GM12878 (cell line): ENCODE measurements at regions not wholly inside any gene's neighbourhood (a gene's known extent, or its start where the extent isn't known, plus 50 kb on each side); places are given as distances from the start of the nearest gene placed in this dataset.

Source experiments
- ATAC-seq: fragments of 200-7000 bp; cut with Tn5 transposase; 3 replicates; pipeline ENCODE4 v1.9.1; 2020; ENCODE audit warnings: mild to moderate bottlenecking, moderate library complexity
- BruUV-seq: library from RNA; stranded (reverse); fragments of 400-500 nt; replicated peaks from 2 replicates; lab custom pipeline; 2021; lab: Mats Ljungman, UMichigan
- CTCF ChIA-PET: fragments of 300-600 bp; sonication (Branson Sonifier 250); formaldehyde crosslinking; extraction: SDS; loops from one replicate; lab custom pipeline; 2021; ENCODE audit warnings: inconsistent platforms; lab: Yijun Ruan, JAX
- POLR2A ChIA-PET: fragments of 350-600 bp; formaldehyde crosslinking; extraction: SDS; loops from one replicate; lab custom pipeline; 2021; ENCODE audit warnings: inconsistent platforms; lab: Charles Lee
- RAD21 ChIA-PET: fragments of 300-600 bp; sonication (Branson Sonifier 250); formaldehyde crosslinking; loops from one replicate; lab custom pipeline; 2023; ENCODE audit warnings: antibody characterized with exemption; ENCODE audit not compliant: unreplicated experiment; lab: Charles Lee
- SMC1A ChIA-PET: fragments of 300-600 bp; sonication (Branson Sonifier 250); formaldehyde crosslinking; loops from one replicate; lab custom pipeline; 2023; ENCODE audit not compliant: unreplicated experiment, uncharacterized antibody; lab: Charles Lee
- DNase-seq: peaks from one replicate; pipeline ENCODE4 v3.0.0-alpha.2; 2011; ENCODE audit warnings: low read depth, low spot score
- FAIRE-seq: peaks from 3 replicates; lab custom pipeline; 2011; peaks lifted over from hg19 to GRCh38; lab: Jason Lieb, UNC
- H2AFZ ChIP-seq: 2 replicates; pipeline ENCODE4 v1.6.0; 2011; ENCODE audit warnings: low read depth, low read length, control low read depth; ENCODE audit not compliant: control insufficient read depth
- H3K27ac ChIP-seq: 2 replicates; pipeline ENCODE4 v1.5.1; 2011; ENCODE audit warnings: control low read depth; ENCODE audit not compliant: control insufficient read depth, insufficient read depth
- H3K27me3 ChIP-seq, 2 experiments: replicated peaks in 1 of 2; 2 replicates each; pipeline versions ENCODE4 v1.6.0 to v1.6.1; 2011; ENCODE audit warnings: low read length in 1 of 2; ENCODE audit not compliant: control insufficient read depth in 2 of 2, insufficient read depth in 2 of 2
- H3K36me3 ChIP-seq, 2 experiments: 2 replicates each; pipeline ENCODE4 v1.5.1; 2011; ENCODE audit warnings: low read length in 1 of 2; ENCODE audit not compliant: control insufficient read depth in 2 of 2, insufficient read depth in 2 of 2
- H3K4me1 ChIP-seq: 2 replicates; pipeline ENCODE4 v1.6.1; 2011; ENCODE audit warnings: mild to moderate bottlenecking, low read length, moderate library complexity, mixed read lengths; ENCODE audit not compliant: control insufficient read depth, insufficient read depth
- H3K4me2 ChIP-seq: 2 replicates; pipeline ENCODE4 v1.6.0; 2011; ENCODE audit warnings: control low read depth; ENCODE audit not compliant: control insufficient read depth, insufficient read depth
- H3K4me3 ChIP-seq: fragments of 200-600 bp; sonication (generic); 2 replicates; pipeline ENCODE4 v1.5.1; 2016
- H3K79me2 ChIP-seq: 2 replicates; pipeline ENCODE4 v1.6.0; 2011; ENCODE audit warnings: low read length; ENCODE audit not compliant: control insufficient read depth, insufficient read depth
- H3K9ac ChIP-seq: 2 replicates; pipeline ENCODE4 v1.8.0; 2011; ENCODE audit warnings: low read length, control low read depth, mixed read lengths; ENCODE audit not compliant: control insufficient read depth, insufficient read depth
- H3K9me3 ChIP-seq: replicated peaks from 3 replicates; pipeline ENCODE4 v1.5.1; 2011; ENCODE audit warnings: mild to moderate bottlenecking, low read length; ENCODE audit not compliant: control insufficient read depth, insufficient read depth
- H4K20me1 ChIP-seq: 2 replicates; pipeline ENCODE4 v1.6.0; 2011; ENCODE audit not compliant: control insufficient read depth, insufficient read depth
- BHLHE40 ChIP-seq, 2 experiments: fragments of 450-650 bp in 1 of 2; IDR thresholded peaks; 2 replicates each; pipeline ENCODE4 v1.6.1; 2011 to 2017; ENCODE audit warnings: low read depth in 2 of 2, borderline replicate concordance in 1 of 2, improper control_type of control experiment in 1 of 2, low read length in 1 of 2, mild to moderate bottlenecking in 1 of 2
- CBX3 ChIP-seq: fragments of 200-600 bp; sonication (generic); IDR thresholded peaks from 2 replicates; pipeline ENCODE4 v1.6.1; 2016; ENCODE audit warnings: low read depth, borderline replicate concordance
- CHD4 ChIP-seq: fragments of 200-600 bp; sonication (generic); IDR thresholded peaks from 2 replicates; pipeline ENCODE4 v1.6.1; 2016; ENCODE audit warnings: mild to moderate bottlenecking
- ETV6 ChIP-seq, 2 experiments: fragments of 450-650 bp in 1 of 2; IDR thresholded peaks in 1 of 2; conservative IDR thresholded peaks in 1 of 2; 2 replicates each; pipeline ENCODE4 v1.6.1; 2014; ENCODE audit warnings: antibody characterized with exemption in 1 of 2, borderline replicate concordance in 1 of 2, low read depth in 1 of 2, mild to moderate bottlenecking in 1 of 2, moderate library complexity in 1 of 2
- FOXK2 ChIP-seq: fragments of 450-650 bp; IDR thresholded peaks from 2 replicates; pipeline ENCODE4 v1.6.1; 2017; ENCODE audit warnings: mild to moderate bottlenecking, moderate library complexity
- FOXM1 ChIP-seq: IDR thresholded peaks from 2 replicates; pipeline ENCODE4 v1.6.1; 2012; ENCODE audit warnings: low read depth, mild to moderate bottlenecking, inconsistent platforms, low read length, moderate library complexity
- HDAC6 ChIP-seq: fragments of 200-600 bp; sonication (generic); IDR thresholded peaks from one replicate; pipeline ENCODE4 v1.8.0; 2017; ENCODE audit warnings: antibody characterized with exemption; ENCODE audit not compliant: unreplicated experiment
- NFIC ChIP-seq: IDR thresholded peaks from 2 replicates; pipeline ENCODE4 v1.6.1; 2012; ENCODE audit warnings: low read depth, mild to moderate bottlenecking, inconsistent platforms, low read length, moderate library complexity
- NFYA ChIP-seq: IDR thresholded peaks from 2 replicates; pipeline ENCODE4 v1.6.1; 2011; ENCODE audit warnings: low read depth, mild to moderate bottlenecking, low read length, improper control_type of control experiment, borderline replicate concordance
- PAX5 ChIP-seq: IDR thresholded peaks from 2 replicates; pipeline ENCODE4 v1.6.1; 2011; ENCODE audit warnings: low read depth, low read length, borderline replicate concordance
- RB1 ChIP-seq: fragments of 450-650 bp; formaldehyde crosslinking; IDR thresholded peaks from 2 replicates; pipeline ENCODE4 v1.6.1; 2017; ENCODE audit warnings: mild to moderate bottlenecking, borderline replicate concordance
- SP1 ChIP-seq: IDR thresholded peaks from one replicate; pipeline ENCODE4 v1.6.1; 2011; ENCODE audit warnings: low read depth, low read length
- TCF3 ChIP-seq: IDR thresholded peaks from 2 replicates; pipeline ENCODE4 v1.6.1; 2012; ENCODE audit warnings: low read depth, mild to moderate bottlenecking, low read length, borderline replicate concordance; ENCODE audit not compliant: insufficient read depth
- WRNIP1 ChIP-seq: IDR thresholded peaks from 2 replicates; pipeline ENCODE4 v1.6.1; 2011; ENCODE audit warnings: low read depth, low read length, improper control_type of control experiment, borderline replicate concordance
- ZNF384 ChIP-seq: IDR thresholded peaks from 2 replicates; pipeline ENCODE4 v1.6.1; 2012; ENCODE audit warnings: low read depth, mild to moderate bottlenecking, low read length, improper control_type of control experiment, borderline replicate concordance
- WGBS: methylation state at CpG from one replicate; pipeline ENCODE4 v1.1.6; 2016; ENCODE audit warnings: low lambda C conversion rate; ENCODE audit not compliant: insufficient replicate concordance, insufficient coverage; ENCODE audit errors: missing lambda C conversion rate; 5-methylcytosine and 5-hydroxymethylcytosine counted together
- in situ Hi-C: fragments of 300-500 bp; cut with MboI; formaldehyde crosslinking; loops from 9 replicates; pipeline ENCODE4 v1.14.3; 2018; ENCODE audit warnings: mixed read lengths
- intact Hi-C: fragments of 100-400 bp; cut with micrococcal nuclease; formaldehyde crosslinking; loops from one replicate; pipeline ENCODE4 v1.14.2; 2022; ENCODE audit not compliant: unreplicated experiment
- TF ChIP-seq, protein P1 (sequence below): IDR thresholded peaks from 2 replicates; pipeline ENCODE4 v1.6.1; 2012; ENCODE audit warnings: low read depth, low read length, improper control_type of control experiment
- TF ChIP-seq, protein P2 (sequence below): IDR thresholded peaks from 2 replicates; pipeline ENCODE4 v1.6.1; 2011; ENCODE audit warnings: mild to moderate bottlenecking, low read depth, low read length, moderate library complexity; ENCODE audit not compliant: insufficient replicate concordance
- TF ChIP-seq, protein P3 (sequence below): fragments of 450-650 bp; IDR thresholded peaks from 2 replicates; pipeline ENCODE4 v1.6.1; 2017; ENCODE audit warnings: mild to moderate bottlenecking, low read depth, inconsistent platforms; ENCODE audit not compliant: poor library complexity, severe bottlenecking
- TF ChIP-seq, protein P4 (sequence below): fragments of 450-650 bp; IDR thresholded peaks from 2 replicates; pipeline ENCODE4 v1.6.1; 2016; ENCODE audit warnings: mild to moderate bottlenecking

DNA sequence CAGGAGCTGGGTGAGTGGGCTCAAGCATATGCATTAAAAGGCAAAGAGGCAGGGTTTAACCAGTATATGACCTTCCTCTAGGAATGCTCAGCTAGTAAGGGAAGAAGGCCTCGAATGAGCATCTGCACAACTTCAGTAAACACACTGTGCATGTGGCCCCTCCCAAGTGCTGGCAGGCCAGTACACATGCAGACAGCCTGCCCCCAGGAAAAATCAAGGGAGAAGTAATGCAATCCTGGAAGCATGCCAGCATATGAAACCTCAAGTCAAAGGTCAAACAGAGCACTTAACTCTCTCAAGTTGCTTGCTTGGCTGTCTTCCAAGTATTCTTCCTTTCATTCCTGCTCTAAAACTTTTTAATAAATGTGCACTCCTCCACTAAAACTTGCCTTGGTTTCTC is 208.4 kb downstream of the ACTR3B start:
- Histone ChIP-seq H3K36me3 (no peaks in the 10 kb centered on the region), H4K20me1 (no peaks in the 10 kb centered on the region), H3K9ac (no peak overlapping the region), H3K27me3 (no peaks in the 10 kb centered on the region), H2AFZ (no peak overlapping the region), H3K9me3 (no peaks in the 10 kb centered on the region), H3K4me1 (no peaks in the 10 kb centered on the region), H3K27ac (no peak overlapping the region), H3K79me2 (no peaks in the 10 kb centered on the region), H3K4me3 (no peak overlapping the region), H3K4me2 (no peak overlapping the region)
- WGBS = 15% methylated on average over 1 of the region's 1 CpG
- intact Hi-C loops (no loop called here), in situ Hi-C loops (no loop called here)
- RAD21 ChIA-PET = no interaction called here
- POLR2A ChIA-PET = no interaction called here
- FAIRE-seq (no peak), DNase-seq (no peak), ATAC-seq (no peak)
- BruUV-seq = no TSS peak
- SMC1A ChIA-PET = no interaction called here
- CTCF ChIA-PET = no interaction called here
- TF ChIP-seq, protein P1, sequence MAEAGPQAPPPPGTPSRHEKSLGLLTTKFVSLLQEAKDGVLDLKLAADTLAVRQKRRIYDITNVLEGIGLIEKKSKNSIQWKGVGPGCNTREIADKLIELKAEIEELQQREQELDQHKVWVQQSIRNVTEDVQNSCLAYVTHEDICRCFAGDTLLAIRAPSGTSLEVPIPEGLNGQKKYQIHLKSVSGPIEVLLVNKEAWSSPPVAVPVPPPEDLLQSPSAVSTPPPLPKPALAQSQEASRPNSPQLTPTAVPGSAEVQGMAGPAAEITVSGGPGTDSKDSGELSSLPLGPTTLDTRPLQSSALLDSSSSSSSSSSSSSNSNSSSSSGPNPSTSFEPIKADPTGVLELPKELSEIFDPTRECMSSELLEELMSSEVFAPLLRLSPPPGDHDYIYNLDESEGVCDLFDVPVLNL = no peak
- TF ChIP-seq, protein P2, sequence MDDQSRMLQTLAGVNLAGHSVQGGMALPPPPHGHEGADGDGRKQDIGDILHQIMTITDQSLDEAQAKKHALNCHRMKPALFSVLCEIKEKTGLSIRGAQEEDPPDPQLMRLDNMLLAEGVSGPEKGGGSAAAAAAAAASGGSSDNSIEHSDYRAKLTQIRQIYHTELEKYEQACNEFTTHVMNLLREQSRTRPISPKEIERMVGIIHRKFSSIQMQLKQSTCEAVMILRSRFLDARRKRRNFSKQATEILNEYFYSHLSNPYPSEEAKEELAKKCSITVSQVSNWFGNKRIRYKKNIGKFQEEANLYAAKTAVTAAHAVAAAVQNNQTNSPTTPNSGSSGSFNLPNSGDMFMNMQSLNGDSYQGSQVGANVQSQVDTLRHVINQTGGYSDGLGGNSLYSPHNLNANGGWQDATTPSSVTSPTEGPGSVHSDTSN = no peak
- TF ChIP-seq HDAC6 (no peak), NFYA (no peak), BHLHE40 (IDR thresholded peaks at IDR 0.05; ENCODE audit: borderline replicate concordance in 1 of 2, low read depth in 2 of 2, low read length in 1 of 2) (no peak), NFIC (no peak), FOXM1 (no peak), ETV6 (conservative IDR thresholded peaks at IDR 0.05 in 1 of 2, IDR thresholded peaks at IDR 0.05 in 1 of 2; ENCODE audit: borderline replicate concordance in 1 of 2, low read depth in 1 of 2) (no peak), CHD4 (no peak), TCF3 (no peak), CBX3 (no peak), PAX5 (no peak), SP1 (no peak), WRNIP1 (no peak), RB1 (no peak), ZNF384 (no peak), FOXK2 (no peak)
- TF ChIP-seq, protein P3, sequence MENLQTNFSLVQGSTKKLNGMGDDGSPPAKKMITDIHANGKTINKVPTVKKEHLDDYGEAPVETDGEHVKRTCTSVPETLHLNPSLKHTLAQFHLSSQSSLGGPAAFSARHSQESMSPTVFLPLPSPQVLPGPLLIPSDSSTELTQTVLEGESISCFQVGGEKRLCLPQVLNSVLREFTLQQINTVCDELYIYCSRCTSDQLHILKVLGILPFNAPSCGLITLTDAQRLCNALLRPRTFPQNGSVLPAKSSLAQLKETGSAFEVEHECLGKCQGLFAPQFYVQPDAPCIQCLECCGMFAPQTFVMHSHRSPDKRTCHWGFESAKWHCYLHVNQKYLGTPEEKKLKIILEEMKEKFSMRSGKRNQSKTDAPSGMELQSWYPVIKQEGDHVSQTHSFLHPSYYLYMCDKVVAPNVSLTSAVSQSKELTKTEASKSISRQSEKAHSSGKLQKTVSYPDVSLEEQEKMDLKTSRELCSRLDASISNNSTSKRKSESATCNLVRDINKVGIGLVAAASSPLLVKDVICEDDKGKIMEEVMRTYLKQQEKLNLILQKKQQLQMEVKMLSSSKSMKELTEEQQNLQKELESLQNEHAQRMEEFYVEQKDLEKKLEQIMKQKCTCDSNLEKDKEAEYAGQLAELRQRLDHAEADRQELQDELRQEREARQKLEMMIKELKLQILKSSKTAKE = no peak
- TF ChIP-seq, protein P4, sequence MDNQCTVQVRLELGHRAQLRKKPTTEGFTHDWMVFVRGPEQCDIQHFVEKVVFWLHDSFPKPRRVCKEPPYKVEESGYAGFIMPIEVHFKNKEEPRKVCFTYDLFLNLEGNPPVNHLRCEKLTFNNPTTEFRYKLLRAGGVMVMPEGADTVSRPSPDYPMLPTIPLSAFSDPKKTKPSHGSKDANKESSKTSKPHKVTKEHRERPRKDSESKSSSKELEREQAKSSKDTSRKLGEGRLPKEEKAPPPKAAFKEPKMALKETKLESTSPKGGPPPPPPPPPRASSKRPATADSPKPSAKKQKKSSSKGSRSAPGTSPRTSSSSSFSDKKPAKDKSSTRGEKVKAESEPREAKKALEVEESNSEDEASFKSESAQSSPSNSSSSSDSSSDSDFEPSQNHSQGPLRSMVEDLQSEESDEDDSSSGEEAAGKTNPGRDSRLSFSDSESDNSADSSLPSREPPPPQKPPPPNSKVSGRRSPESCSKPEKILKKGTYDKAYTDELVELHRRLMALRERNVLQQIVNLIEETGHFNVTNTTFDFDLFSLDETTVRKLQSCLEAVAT = no peak
